CD14-positive monocyte (primary cell): ENCODE measurements at regions not wholly inside any gene's neighbourhood (a gene's known extent, or its start where the extent isn't known, plus 50 kb on each side); places are given as distances from the start of the nearest gene placed in this dataset.
"Not testable (repeated sequence)": the region's sequence is repeated elsewhere in the genome, so short reads cannot be mapped to it uniquely, and the experiment has no call there.

ENCODE experiments used
- DNase-seq, 3 donors: peaks; one replicate each; pipeline ENCODE4 v3.0.0-alpha.2; 2011 to 2022
- H2AFZ ChIP-seq: 2 replicates; pipeline ENCODE4 v1.6.0; 2012; ENCODE audit warnings: mild to moderate bottlenecking, low read depth, low read length, inconsistent platforms; ENCODE audit not compliant: insufficient read depth, poor library complexity, severe bottlenecking
- H3K27ac ChIP-seq, 2 donors: 1 replicate in 1 of 2; 2 replicates in 1 of 2; pipeline ENCODE4 v1.5.1; 2012 to 2013; ENCODE audit warnings: low read length in 2 of 2, control low read depth in 1 of 2, inconsistent platforms in 1 of 2, low read depth in 1 of 2, mild to moderate bottlenecking in 1 of 2
- H3K27me3 ChIP-seq, 2 donors: one replicate each; pipeline versions ENCODE4 v1.6.0 to v1.6.1; 2011 to 2013; ENCODE audit warnings: low read length in 2 of 2; ENCODE audit not compliant: control insufficient read depth in 2 of 2, insufficient read depth in 2 of 2
- H3K36me3 ChIP-seq, 2 donors: replicated peaks in 1 of 2; 1 replicate in 1 of 2; 2 replicates in 1 of 2; pipeline versions ENCODE4 v1.5.1 to v1.6.1; 2012 to 2013; ENCODE audit warnings: low read length in 2 of 2, control low read depth in 1 of 2, inconsistent platforms in 1 of 2, mild to moderate bottlenecking in 1 of 2; ENCODE audit not compliant: insufficient read depth in 2 of 2, control insufficient read depth in 1 of 2
- H3K4me1 ChIP-seq, 2 donors: 1 replicate in 1 of 2; 2 replicates in 1 of 2; pipeline versions ENCODE4 v1.5.1 to v1.6.1; 2012 to 2013; ENCODE audit warnings: low read length in 2 of 2, control low read depth in 1 of 2, inconsistent platforms in 1 of 2, mild to moderate bottlenecking in 1 of 2, moderate library complexity in 1 of 2; ENCODE audit not compliant: insufficient read depth in 2 of 2, control insufficient read depth in 1 of 2
- H3K4me2 ChIP-seq: replicated peaks from 2 replicates; pipeline ENCODE3; 2012; ENCODE audit warnings: low read length, moderate library complexity, mild to moderate bottlenecking; ENCODE audit not compliant: poor library complexity, severe bottlenecking; ENCODE audit errors: extremely low read depth
- H3K4me3 ChIP-seq, 3 experiments: fragments of 200-600 bp in 1 of 3; sonication (generic) in 1 of 3; replicated peaks in 1 of 3; 1 replicate in 2 of 3; 2 replicates in 1 of 3; pipeline ENCODE4 v1.5.1; 2011 to 2013; ENCODE audit warnings: low read length in 3 of 3, mild to moderate bottlenecking in 3 of 3, control low read depth in 2 of 3, low read depth in 2 of 3, inconsistent platforms in 1 of 3, moderate library complexity in 1 of 3
- H3K79me2 ChIP-seq: 2 replicates; pipeline ENCODE4 v1.6.0; 2012; ENCODE audit warnings: mild to moderate bottlenecking, control low read depth, inconsistent platforms, low read length, moderate library complexity; ENCODE audit not compliant: insufficient read depth
- H3K9ac ChIP-seq: 2 replicates; pipeline ENCODE4 v1.6.0; 2017; ENCODE audit warnings: low read length, mild to moderate bottlenecking; ENCODE audit not compliant: insufficient read depth, poor library complexity, severe bottlenecking
- H3K9me3 ChIP-seq, 2 donors: replicated peaks in 1 of 2; 1 replicate in 1 of 2; 2 replicates in 1 of 2; pipeline versions ENCODE4 v1.5.1 to v1.6.1; 2012 to 2013; ENCODE audit warnings: low read length in 2 of 2, control low read depth in 1 of 2; ENCODE audit not compliant: control insufficient read depth in 1 of 2, insufficient read depth in 1 of 2
- H4K20me1 ChIP-seq: 2 replicates; pipeline ENCODE4 v1.6.0; 2012; ENCODE audit warnings: mild to moderate bottlenecking, low read length, control low read depth, moderate library complexity; ENCODE audit not compliant: insufficient read depth
- H3K27ac Mint-ChIP-seq, 7 donors: one replicate each; pipeline ENCODE4 v1.8.0; 2020; ENCODE audit warnings: mild to moderate bottlenecking in 7 of 7, mixed read lengths in 7 of 7, moderate library complexity in 6 of 7, inconsistent platforms in 2 of 7
- H3K27me3 Mint-ChIP-seq, 3 donors: one replicate each; pipeline ENCODE4 v1.8.0; 2021 to 2022; ENCODE audit warnings: low read depth in 3 of 3, mild to moderate bottlenecking in 3 of 3, mixed read lengths in 3 of 3, moderate library complexity in 3 of 3, inconsistent platforms in 1 of 3
- H3K36me3 Mint-ChIP-seq, 2 donors: one replicate each; pipeline ENCODE4 v1.8.0; 2020; ENCODE audit warnings: mixed read lengths in 2 of 2, inconsistent platforms in 1 of 2, mild to moderate bottlenecking in 1 of 2
- H3K4me1 Mint-ChIP-seq: one replicate; pipeline ENCODE4 v1.8.0; 2020; ENCODE audit warnings: mild to moderate bottlenecking, mixed read lengths
- H3K4me3 Mint-ChIP-seq, 2 donors: one replicate each; pipeline ENCODE4 v1.8.0; 2020; ENCODE audit warnings: mild to moderate bottlenecking in 2 of 2, mixed read lengths in 2 of 2, moderate library complexity in 1 of 2
- H3K9me3 Mint-ChIP-seq, 7 donors: one replicate each; pipeline ENCODE4 v1.8.0; 2020 to 2022; ENCODE audit warnings: mixed read lengths in 7 of 7, mild to moderate bottlenecking in 6 of 7, moderate library complexity in 6 of 7, inconsistent platforms in 2 of 7
- CTCF ChIP-seq: fragments of 200-600 bp; IDR thresholded peaks from one replicate; pipeline ENCODE4 v1.8.0; 2022; ENCODE audit warnings: antibody characterized with exemption, mild to moderate bottlenecking
- WGBS: methylation state at CpG from one replicate; pipeline ENCODE4 v1.1.5; 2013; ENCODE audit warnings: missing lambda C conversion rate; ENCODE audit not compliant: insufficient coverage; 5-methylcytosine and 5-hydroxymethylcytosine counted together
- intact Hi-C, 2 donors: fragments of 100-400 bp; cut with micrococcal nuclease; formaldehyde crosslinking; loops; one replicate each; pipeline versions ENCODE4 v1.15.0 to v1.15.1; 2023

- H3K9me3 ChIP-seq = no peaks in the 10 kb centered on the region
- Mint-ChIP-seq H3K4me1 (no peaks in the 10 kb centered on the region), H3K9me3 (no peaks in the 10 kb centered on the region), H3K27ac (no peak overlapping the region), H3K36me3 (no peaks in the 10 kb centered on the region), H3K4me3 (no peak overlapping the region), H3K27me3 (no peaks in the 10 kb centered on the region)
- no peaks in the 10 kb centered on the region for H3K36me3 ChIP-seq
- peak; percentile 91 for TF ChIP-seq CTCF
- no peak overlapping the region for H3K27ac ChIP-seq
- H3K4me1 ChIP-seq = no peaks in the 10 kb centered on the region
- no peak overlapping the region for H3K9ac ChIP-seq
- intact Hi-C loops = loop anchor here (5.0 kb wide), 1 partner anchor 163 kb away; the partner anchor contains the start of gene CEMIP2 (in 2 of the 2)
- no peak overlapping the region for H2AFZ ChIP-seq
- 100% methylated on average over 1 of the region's 5 CpGs for WGBS
- DNase-seq = peak; percentile 49 to 70 (median 66)
- no peak overlapping the region for H3K4me2 ChIP-seq
- no peaks in the 10 kb centered on the region for H4K20me1 ChIP-seq
- H3K27me3 ChIP-seq = no peaks in the 10 kb centered on the region
- H3K79me2 ChIP-seq = no peaks in the 10 kb centered on the region
- no peak overlapping the region for H3K4me3 ChIP-seq
Measured at GRCh38 chr9:71604197-71605063, 163.9 kb downstream of the CEMIP2 start.

- intact Hi-C loops = loop anchor here in 1 of 2 donors (5.0 kb wide), 1 partner anchor 165 kb away; the partner anchor contains the start of gene CEMIP2
- Mint-ChIP-seq H3K4me3 (no peak overlapping the region), H3K36me3 (no peaks in the 10 kb centered on the region), H3K4me1 (no peaks in the 10 kb centered on the region), H3K9me3 (peaks cover 0 to 5% (median 1%) of the 10 kb centered on the region in 7 donors), H3K27ac (no peak overlapping the region), H3K27me3 (peaks cover 0 to 2% (median 0%) of the 10 kb centered on the region in 3 donors)
- Histone ChIP-seq H2AFZ (no peak overlapping the region), H3K27me3 (no peaks in the 10 kb centered on the region), H3K9ac (no peak overlapping the region), H3K4me3 (no peak overlapping the region), H3K27ac (no peak overlapping the region), H4K20me1 (no peaks in the 10 kb centered on the region), H3K36me3 (no peaks in the 10 kb centered on the region), H3K4me2 (no peak overlapping the region), H3K79me2 (no peaks in the 10 kb centered on the region), H3K4me1 (no peaks in the 10 kb centered on the region), H3K9me3 (no peaks in the 10 kb centered on the region)
- DNase-seq = no peak
- TF ChIP-seq CTCF = no peak
Measured at GRCh38 chr9:71602652-71603051, 165.7 kb downstream of the CEMIP2 start.

- H3K4me1 Mint-ChIP-seq, H3K79me2 ChIP-seq, H3K9ac ChIP-seq, H3K36me3 ChIP-seq, H3K4me3 Mint-ChIP-seq, H3K27ac ChIP-seq, H3K27ac Mint-ChIP-seq, H2AFZ ChIP-seq, H3K4me2 ChIP-seq, H3K4me3 ChIP-seq, H3K4me1 ChIP-seq, H3K36me3 Mint-ChIP-seq, DNase-seq, intact Hi-C loops, H3K9me3 ChIP-seq, H4K20me1 ChIP-seq, H3K27me3 ChIP-seq, H3K27me3 Mint-ChIP-seq: not testable (repeated sequence)
- peaks cover 0 to 13% (median 5%) of the 10 kb centered on the region in 7 donors for H3K9me3 Mint-ChIP-seq
- 88% methylated on average over 12 of the region's 12 CpGs for WGBS
Measured at GRCh38 chr9:71595762-71596161, 172.6 kb downstream of the CEMIP2 start.
